HG03442 (cell line): ENCODE measurements at regions not wholly inside any gene's neighbourhood (a gene's known extent, or its start where the extent isn't known, plus 50 kb on each side); places are given as distances from the start of the nearest gene placed in this dataset.

Experiments
- ATAC-seq: cut with Tn5 transposase; IDR thresholded peaks from one replicate; pipeline ENCODE4 v1.9.1; 2021; ENCODE audit warnings: mild to moderate bottlenecking, moderate library complexity; ENCODE audit not compliant: unreplicated experiment

- no peak for ATAC-seq
Observed at GRCh38 chr11:43545610-43546009, 134.9 kb upstream of the HSD17B12 start.

GRCh38 chr11:43546561-43547429 lies 133.7 kb upstream of the HSD17B12 start:
- no peak for ATAC-seq

- ATAC-seq: no peak
Observed at GRCh38 chr11:43547430-43547831, 133.1 kb upstream of the HSD17B12 start.

GRCh38 chr11:43547889-43548381 lies 132.6 kb upstream of the HSD17B12 start:
- ATAC-seq: no peak

- no peak for ATAC-seq
Observed at GRCh38 chr11:43548916-43549315, 131.6 kb upstream of the HSD17B12 start.

GRCh38 chr11:43549624-43550023 lies 130.9 kb upstream of the HSD17B12 start:
- ATAC-seq: no peak

GRCh38 chr11:43550714-43551113 lies 129.8 kb upstream of the HSD17B12 start:
- ATAC-seq: no peak

GRCh38 chr11:43554148-43554473 lies 126.4 kb upstream of the HSD17B12 start:
- no peak for ATAC-seq

GRCh38 chr11:43555186-43555585 lies 125.4 kb upstream of the HSD17B12 start:
- ATAC-seq: no peak

GRCh38 chr11:43555816-43556611 lies 124.5 kb upstream of the HSD17B12 start:
- ATAC-seq: no peak

- ATAC-seq: no peak
Observed at GRCh38 chr11:43556612-43557375, 123.7 kb upstream of the HSD17B12 start.

- no peak for ATAC-seq
Observed at GRCh38 chr11:43557553-43558110, 122.9 kb upstream of the HSD17B12 start.

GRCh38 chr11:43558146-43558545 lies 122.4 kb upstream of the HSD17B12 start:
- ATAC-seq: no peak

GRCh38 chr11:43558556-43559127 lies 121.9 kb upstream of the HSD17B12 start:
- ATAC-seq: no peak

GRCh38 chr11:43561832-43562231 lies 118.7 kb upstream of the HSD17B12 start:
- no peak for ATAC-seq

GRCh38 chr11:43567396-43567975 lies 113.1 kb upstream of the HSD17B12 start:
- ATAC-seq: peak; percentile 64

- no peak for ATAC-seq
Observed at GRCh38 chr11:43573233-43573632, 107.3 kb upstream of the HSD17B12 start.

- no peak for ATAC-seq
Observed at GRCh38 chr11:43573873-43574272, 106.7 kb upstream of the HSD17B12 start.

GRCh38 chr11:43574411-43574810 lies 106.1 kb upstream of the HSD17B12 start:
- ATAC-seq: no peak
